Astrocyte (in vitro differentiated cells and primary cell): ENCODE measurements at regions not wholly inside any gene's neighbourhood (a gene's known extent, or its start where the extent isn't known, plus 50 kb on each side); places are given as distances from the start of the nearest gene placed in this dataset.

ENCODE experiments used
- EZH2 ChIP-seq: IDR thresholded peaks from 2 replicates; pipeline ENCODE4 v1.6.1; 2012; ENCODE audit warnings: mild to moderate bottlenecking, low read length, inconsistent platforms; ENCODE audit not compliant: insufficient read depth
- TF ChIP-seq, protein P1 (sequence below): IDR thresholded peaks from 2 replicates; pipeline ENCODE4 v1.5.1; 2011; ENCODE audit warnings: low read depth, mild to moderate bottlenecking, inconsistent platforms, low read length, moderate library complexity; ENCODE audit not compliant: insufficient read depth

DNA sequence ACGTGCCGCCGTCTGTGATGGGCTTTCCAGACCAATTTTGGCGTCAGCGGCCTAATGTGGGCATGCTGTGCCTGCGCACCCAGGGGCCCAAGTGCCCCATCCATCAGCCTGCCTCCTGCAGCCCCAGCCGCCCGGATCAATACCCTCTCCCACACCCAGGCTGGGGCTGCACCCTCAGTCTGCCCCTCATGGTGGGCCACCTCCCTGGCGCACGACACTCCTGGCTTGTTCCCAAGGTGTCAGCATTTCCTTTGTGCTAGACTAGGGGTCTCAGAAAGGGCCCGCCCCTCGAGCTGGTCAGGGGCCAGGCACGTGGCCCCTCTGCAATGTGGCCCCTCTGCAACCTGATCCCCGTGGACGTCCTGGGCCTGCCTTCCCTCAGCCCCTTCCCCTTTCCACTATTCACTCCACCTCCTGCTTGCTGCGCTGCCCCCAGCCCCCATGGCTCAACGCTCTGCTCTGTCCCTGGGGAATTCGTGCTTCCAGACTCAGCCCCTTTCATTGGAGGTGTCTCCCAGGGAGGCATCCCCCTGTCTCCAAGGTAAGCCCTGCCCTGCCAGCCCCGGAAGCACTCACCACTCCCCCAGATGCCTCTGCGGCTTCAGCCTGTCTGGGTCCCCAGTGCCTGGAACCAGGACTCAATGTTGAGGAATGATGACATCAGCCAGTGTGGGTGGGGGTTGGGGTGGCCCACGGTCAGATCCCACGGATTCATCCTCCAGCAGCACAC lies 130.8 kb downstream of the HMX1 start:
- TF ChIP-seq, protein P1, sequence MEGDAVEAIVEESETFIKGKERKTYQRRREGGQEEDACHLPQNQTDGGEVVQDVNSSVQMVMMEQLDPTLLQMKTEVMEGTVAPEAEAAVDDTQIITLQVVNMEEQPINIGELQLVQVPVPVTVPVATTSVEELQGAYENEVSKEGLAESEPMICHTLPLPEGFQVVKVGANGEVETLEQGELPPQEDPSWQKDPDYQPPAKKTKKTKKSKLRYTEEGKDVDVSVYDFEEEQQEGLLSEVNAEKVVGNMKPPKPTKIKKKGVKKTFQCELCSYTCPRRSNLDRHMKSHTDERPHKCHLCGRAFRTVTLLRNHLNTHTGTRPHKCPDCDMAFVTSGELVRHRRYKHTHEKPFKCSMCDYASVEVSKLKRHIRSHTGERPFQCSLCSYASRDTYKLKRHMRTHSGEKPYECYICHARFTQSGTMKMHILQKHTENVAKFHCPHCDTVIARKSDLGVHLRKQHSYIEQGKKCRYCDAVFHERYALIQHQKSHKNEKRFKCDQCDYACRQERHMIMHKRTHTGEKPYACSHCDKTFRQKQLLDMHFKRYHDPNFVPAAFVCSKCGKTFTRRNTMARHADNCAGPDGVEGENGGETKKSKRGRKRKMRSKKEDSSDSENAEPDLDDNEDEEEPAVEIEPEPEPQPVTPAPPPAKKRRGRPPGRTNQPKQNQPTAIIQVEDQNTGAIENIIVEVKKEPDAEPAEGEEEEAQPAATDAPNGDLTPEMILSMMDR: no peak
- no peak for TF ChIP-seq EZH2
